Endothelial cell of umbilical vein (primary cell): ENCODE measurements at regions not wholly inside any gene's neighbourhood (a gene's known extent, or its start where the extent isn't known, plus 50 kb on each side); places are given as distances from the start of the nearest gene placed in this dataset.

ENCODE experiments used
- BruUV-seq: library from RNA; stranded (reverse); fragments of 400-500 nt; replicated peaks from 2 replicates; lab custom pipeline; 2021; lab: Mats Ljungman, UMichigan
- CTCF ChIA-PET: fragments of 300-600, 350-600 bp; sonication (Branson Sonifier 250); formaldehyde crosslinking; loops from one replicate; lab custom pipeline; 2021; ENCODE audit warnings: antibody characterized with exemption, inconsistent platforms; lab: Charles Lee
- POLR2A ChIA-PET: fragments of 300-600, 350-600 bp; sonication (Branson Sonifier 250); formaldehyde crosslinking; loops from one replicate; lab custom pipeline; 2021; ENCODE audit warnings: antibody characterized with exemption, inconsistent platforms; lab: Charles Lee
- DNase-seq: peaks from one replicate; pipeline ENCODE4 v3.0.0-alpha.2; 2011; ENCODE audit warnings: low read depth, low spot score
- FAIRE-seq: peaks from 2 replicates; lab custom pipeline; 2011; peaks lifted over from hg19 to GRCh38; lab: Jason Lieb, UNC
- H2AFZ ChIP-seq: 2 replicates; pipeline ENCODE4 v1.6.0; 2012; ENCODE audit warnings: low read depth, low read length, control low read depth, inconsistent platforms
- H3K27ac ChIP-seq: 2 replicates; pipeline ENCODE4 v1.5.1; 2011; ENCODE audit warnings: low read depth, mild to moderate bottlenecking, control low read depth, low read length, moderate library complexity; ENCODE audit not compliant: insufficient read depth
- H3K27me3 ChIP-seq, 2 experiments: 2 replicates each; pipeline versions ENCODE4 v1.6.0 to v1.6.1; 2011; ENCODE audit warnings: low read length in 2 of 2, mixed read lengths in 1 of 2; ENCODE audit not compliant: control insufficient read depth in 2 of 2, insufficient read depth in 2 of 2
- H3K36me3 ChIP-seq, 2 experiments: 2 replicates in 1 of 2; 3 replicates in 1 of 2; pipeline ENCODE4 v1.5.1; 2011; ENCODE audit warnings: low read length in 2 of 2, mild to moderate bottlenecking in 1 of 2, moderate library complexity in 1 of 2; ENCODE audit not compliant: control insufficient read depth in 2 of 2, insufficient read depth in 2 of 2; ENCODE audit errors: extremely low read depth in 1 of 2
- H3K4me1 ChIP-seq: 3 replicates; pipeline ENCODE4 v1.5.1; 2011; ENCODE audit warnings: mild to moderate bottlenecking, low read length; ENCODE audit not compliant: control insufficient read depth, insufficient read depth; ENCODE audit errors: extremely low read depth
- H3K4me2 ChIP-seq: 2 replicates; pipeline ENCODE4 v1.6.1; 2011; ENCODE audit warnings: low read length, control low read depth, mixed read lengths; ENCODE audit not compliant: insufficient read depth
- H3K4me3 ChIP-seq, 3 experiments: fragments of 200-600 bp in 1 of 3; sonication (generic), shearing (Covaris generic) in 1 of 3; replicated peaks in 1 of 3; 2 replicates each; pipeline ENCODE4 v1.5.1; 2011 to 2016; ENCODE audit warnings: control low read depth in 3 of 3, low read length in 3 of 3, mild to moderate bottlenecking in 2 of 3, inconsistent platforms in 1 of 3, low read depth in 1 of 3, moderate library complexity in 1 of 3; ENCODE audit not compliant: insufficient read depth in 1 of 3
- H3K79me2 ChIP-seq: 2 replicates; pipeline ENCODE4 v1.6.0; 2012; ENCODE audit warnings: low read length, inconsistent platforms; ENCODE audit not compliant: control insufficient read depth, insufficient read depth
- H3K9ac ChIP-seq: replicated peaks from 2 replicates; pipeline ENCODE3; 2011; ENCODE audit warnings: low read length, control low read depth; ENCODE audit not compliant: insufficient read depth; ENCODE audit errors: extremely low read depth
- H3K9me1 ChIP-seq: replicated peaks from 3 replicates; pipeline ENCODE4 v1.6.0; 2011; ENCODE audit warnings: mild to moderate bottlenecking, low read length; ENCODE audit not compliant: control insufficient read depth, insufficient read depth; ENCODE audit errors: extremely low read depth
- H3K9me3 ChIP-seq: replicated peaks from 2 replicates; pipeline ENCODE4 v1.5.1; 2012; ENCODE audit warnings: low read length, inconsistent platforms; ENCODE audit not compliant: control insufficient read depth, insufficient read depth
- H4K20me1 ChIP-seq: replicated peaks from 2 replicates; pipeline ENCODE3; 2011; ENCODE audit warnings: mild to moderate bottlenecking, low read length; ENCODE audit not compliant: control insufficient read depth, insufficient read depth; ENCODE audit errors: extremely low read depth
- CTCF ChIP-seq, 2 donors: IDR thresholded peaks; 1 replicate in 1 of 2; 2 replicates in 1 of 2; pipeline ENCODE4 v1.5.1; 2011; ENCODE audit warnings: low read length in 2 of 2, mild to moderate bottlenecking in 2 of 2, moderate library complexity in 2 of 2, control low read depth in 1 of 2, inconsistent platforms in 1 of 2, low read depth in 1 of 2; ENCODE audit not compliant: insufficient read depth in 1 of 2; ENCODE audit errors: extremely low read depth in 1 of 2
- EZH2 ChIP-seq: IDR thresholded peaks from 2 replicates; pipeline ENCODE4 v1.6.1; 2012; ENCODE audit warnings: borderline replicate concordance, low read depth, mild to moderate bottlenecking, moderate library complexity, low read length, inconsistent platforms; ENCODE audit not compliant: severe bottlenecking
- FOS ChIP-seq: IDR thresholded peaks from 2 replicates; pipeline ENCODE4 v1.6.1; 2011; ENCODE audit warnings: mild to moderate bottlenecking, low read length, moderate library complexity, borderline replicate concordance; ENCODE audit not compliant: insufficient read depth
- GATA2 ChIP-seq: IDR thresholded peaks from 2 replicates; pipeline ENCODE4 v1.7.0; 2011; ENCODE audit warnings: low read depth, mild to moderate bottlenecking, moderate library complexity, mixed read lengths, low read length; ENCODE audit not compliant: insufficient read length, insufficient read depth
- JUN ChIP-seq: IDR thresholded peaks from 2 replicates; pipeline ENCODE4 v1.6.1; 2011; ENCODE audit warnings: borderline replicate concordance, low read depth; ENCODE audit not compliant: insufficient read length, insufficient read depth
- MAX ChIP-seq: IDR thresholded peaks from 2 replicates; pipeline ENCODE4 v1.6.1; 2011; ENCODE audit not compliant: insufficient read depth, insufficient read length
- MYC ChIP-seq: IDR thresholded peaks from one replicate; pipeline ENCODE4 v1.6.1; 2011; ENCODE audit warnings: mild to moderate bottlenecking, low read depth, low read length
- POLR2A ChIP-seq: IDR thresholded peaks from 2 replicates; pipeline ENCODE4 v1.6.1; 2012; ENCODE audit warnings: low read depth, mild to moderate bottlenecking, control low read depth, low read length
- POLR2AphosphoS5 ChIP-seq: IDR thresholded peaks from 2 replicates; pipeline ENCODE4 v1.6.1; 2012; ENCODE audit warnings: low read depth, mild to moderate bottlenecking, control low read depth, low read length, moderate library complexity; ENCODE audit not compliant: insufficient read depth
- dilution Hi-C: fragments of 300-500 bp; cut with MboI; formaldehyde crosslinking; loops from one replicate; pipeline ENCODE4 v1.15.0; 2019; ENCODE audit warnings: low sequenced_read_pairs; ENCODE audit not compliant: extremely low pct_ligation_motif_present
- intact Hi-C: fragments of 100-400 bp; cut with micrococcal nuclease; formaldehyde crosslinking; loops from one replicate; pipeline ENCODE4 v1.10.0; 2022

- H3K4me2 ChIP-seq, result no peak overlapping the region
- H3K27me3 ChIP-seq, result no peaks in the 10 kb centered on the region
- no peaks in the 10 kb centered on the region for H3K79me2 ChIP-seq
- H2AFZ ChIP-seq, result no peak overlapping the region
- intact Hi-C loops, result no loop called here
- H4K20me1 ChIP-seq, result no peaks in the 10 kb centered on the region
- BruUV-seq, result no TSS peak
- H3K9ac ChIP-seq, result no peak overlapping the region
- no peaks in the 10 kb centered on the region for H3K9me1 ChIP-seq
- H3K36me3 ChIP-seq, result no peaks in the 10 kb centered on the region
- dilution Hi-C loops, result no loop called here
- DNase-seq (no peak), FAIRE-seq (no peak)
- no peak overlapping the region for H3K27ac ChIP-seq
- ChIA-PET POLR2A (no interaction called here), CTCF (no interaction called here)
- no peaks in the 10 kb centered on the region for H3K9me3 ChIP-seq
- H3K4me1 ChIP-seq, result no peaks in the 10 kb centered on the region
- H3K4me3 ChIP-seq, result no peak overlapping the region
- no peak for TF ChIP-seq GATA2
- no peak for TF ChIP-seq CTCF (IDR thresholded peaks at IDR 0.05; ENCODE audit: extremely low read depth in 1 of 2, insufficient read depth in 1 of 2, low read depth in 1 of 2, low read length in 2 of 2)
- TF ChIP-seq JUN, result no peak
- TF ChIP-seq MYC, result no peak
- no peak for TF ChIP-seq EZH2
- TF ChIP-seq FOS, result no peak
- TF ChIP-seq MAX, result no peak
- TF ChIP-seq POLR2A, result no peak
- no peak for TF ChIP-seq POLR2AphosphoS5
Observed at GRCh38 chr2:226088366-226088674, 688.8 kb downstream of the NYAP2 start.
